Neural cell (in vitro differentiated cells): ENCODE measurements at regions not wholly inside any gene's neighbourhood (a gene's known extent, or its start where the extent isn't known, plus 50 kb on each side); places are given as distances from the start of the nearest gene placed in this dataset.

ENCODE experiments used
- H2AFZ ChIP-seq: fragments of 200-600, 300-800 bp; sonication (generic), shearing (Covaris generic); 2 replicates; pipeline ENCODE4 v1.6.0; 2014; ENCODE audit warnings: low read depth, mild to moderate bottlenecking, antibody characterized with exemption, low read length, moderate library complexity
- H3F3A ChIP-seq: fragments of 200-600 bp; shearing (Covaris generic); 2 replicates; pipeline ENCODE4 v1.6.1; 2016; ENCODE audit warnings: mild to moderate bottlenecking, moderate library complexity, mixed read lengths, antibody characterized with exemption, low read length; ENCODE audit not compliant: insufficient read depth, poor library complexity, severe bottlenecking
- H3K27ac ChIP-seq: fragments of 200-600, 300-800 bp; sonication (generic), shearing (Covaris generic); 2 replicates; pipeline ENCODE4 v1.5.1; 2014; ENCODE audit warnings: mild to moderate bottlenecking, low read length, moderate library complexity
- H3K27me3 ChIP-seq: fragments of 300-800, 200-600 bp; sonication (generic), shearing (Covaris generic); 2 replicates; pipeline ENCODE4 v1.6.0; 2014; ENCODE audit warnings: mild to moderate bottlenecking, low read depth, low read length, moderate library complexity; ENCODE audit not compliant: insufficient read depth
- H3K36me3 ChIP-seq: fragments of 300-800, 200-600 bp; sonication (generic), shearing (Covaris generic); 2 replicates; pipeline ENCODE4 v1.5.1; 2014; ENCODE audit warnings: mild to moderate bottlenecking, antibody characterized with exemption, low read length, moderate library complexity; ENCODE audit not compliant: insufficient read depth
- H3K4me2 ChIP-seq: fragments of 300-800, 200-600 bp; sonication (generic), shearing (Covaris generic); 2 replicates; pipeline ENCODE4 v1.6.0; 2014; ENCODE audit warnings: mild to moderate bottlenecking, low read length
- H3K4me3 ChIP-seq: fragments of 300-800, 200-600 bp; sonication (generic), shearing (Covaris generic); 2 replicates; pipeline ENCODE4 v1.5.1; 2014; ENCODE audit warnings: mild to moderate bottlenecking, low read length, moderate library complexity
- H3K79me2 ChIP-seq: fragments of 200-600 bp; shearing (Covaris generic); replicated peaks from 2 replicates; pipeline ENCODE4 v1.6.0; 2014; ENCODE audit warnings: mild to moderate bottlenecking, low read length, moderate library complexity; ENCODE audit not compliant: insufficient read depth
- H3K9ac ChIP-seq: fragments of 300-800, 200-600 bp; sonication (generic), shearing (Covaris generic); 2 replicates; pipeline ENCODE4 v1.6.1; 2016; ENCODE audit warnings: mild to moderate bottlenecking, low read length, mixed read lengths
- H3K9me2 ChIP-seq: fragments of 200-600 bp; shearing (Covaris generic); 2 replicates; pipeline ENCODE4 v1.6.1; 2016; ENCODE audit warnings: mild to moderate bottlenecking, low read length, mixed read lengths; ENCODE audit not compliant: insufficient read depth
- H3K9me3 ChIP-seq: fragments of 200-600, 300-800 bp; sonication (generic), shearing (Covaris generic); 2 replicates; pipeline ENCODE4 v1.6.1; 2016; ENCODE audit warnings: mild to moderate bottlenecking, mixed run types, low read length, moderate library complexity, mixed read lengths
- H4K20me1 ChIP-seq: fragments of 200-600 bp; shearing (Covaris generic); 2 replicates; pipeline ENCODE4 v1.6.1; 2016; ENCODE audit warnings: mild to moderate bottlenecking, mixed run types; ENCODE audit not compliant: insufficient read depth
- EP300 ChIP-seq: fragments of 450-650 bp; conservative IDR thresholded peaks from 2 replicates; pipeline ENCODE4 v1.6.1; 2014; ENCODE audit warnings: antibody characterized with exemption, mild to moderate bottlenecking, moderate library complexity; ENCODE audit not compliant: poor library complexity, severe bottlenecking
- EZH2 ChIP-seq: fragments of 200-600, 300-800 bp; shearing (Covaris generic), sonication (generic); IDR thresholded peaks from 2 replicates; pipeline ENCODE4 v1.6.1; 2014; ENCODE audit warnings: antibody characterized with exemption, low read length, borderline replicate concordance, mild to moderate bottlenecking; ENCODE audit not compliant: insufficient read depth, poor library complexity, severe bottlenecking
- MXI1 ChIP-seq: fragments of 450-650 bp; conservative IDR thresholded peaks from 2 replicates; pipeline ENCODE4 v1.6.1; 2014; ENCODE audit warnings: antibody characterized with exemption, mild to moderate bottlenecking; ENCODE audit not compliant: poor library complexity, severe bottlenecking
- POLR2AphosphoS5 ChIP-seq: IDR thresholded peaks from 2 replicates; pipeline ENCODE4 v1.6.1; 2012
- RAD21 ChIP-seq: fragments of 450-650 bp; conservative IDR thresholded peaks from 2 replicates; pipeline ENCODE4 v1.6.1; 2014; ENCODE audit warnings: antibody characterized with exemption, mild to moderate bottlenecking, moderate library complexity
- REST ChIP-seq: IDR thresholded peaks from 2 replicates; pipeline ENCODE4 v1.6.1; 2012; ENCODE audit warnings: borderline replicate concordance
- SMC3 ChIP-seq: fragments of 450-650 bp; conservative IDR thresholded peaks from 2 replicates; pipeline ENCODE4 v1.6.1; 2014; ENCODE audit warnings: antibody characterized with exemption, mild to moderate bottlenecking, moderate library complexity; ENCODE audit not compliant: poor library complexity
- TAF1 ChIP-seq: IDR thresholded peaks from 2 replicates; pipeline ENCODE4 v1.6.1; 2012; ENCODE audit warnings: low read depth
- TF ChIP-seq, protein P1 (sequence below): fragments of 450-650 bp; IDR thresholded peaks from 2 replicates; pipeline ENCODE4 v1.5.1; 2014; ENCODE audit warnings: antibody characterized with exemption, mild to moderate bottlenecking, moderate library complexity; ENCODE audit not compliant: poor library complexity, severe bottlenecking

DNA sequence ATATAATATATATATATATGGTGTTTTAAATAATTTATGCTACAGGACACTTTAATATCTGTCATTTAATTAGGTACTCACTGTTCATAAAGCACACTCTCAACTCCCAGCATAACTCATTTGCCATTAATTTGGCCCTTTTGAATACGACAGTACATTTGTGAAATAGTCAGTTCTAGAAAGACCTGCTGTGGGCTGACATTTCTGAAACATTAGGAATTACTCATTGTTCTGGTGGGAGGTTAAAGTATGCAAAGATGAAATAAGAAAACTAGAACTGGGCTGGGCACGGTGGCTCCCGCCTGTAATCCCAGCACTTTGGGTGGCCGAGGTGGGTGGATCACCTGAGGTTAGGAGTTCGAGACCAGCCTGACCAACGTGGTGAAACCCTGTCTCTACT lies 497.5 kb downstream of the UTRN start:
- Histone ChIP-seq H3K79me2 (no peaks in the 10 kb centered on the region), H3K4me2 (no peak overlapping the region), H3K27me3 (no peaks in the 10 kb centered on the region), H2AFZ (no peak overlapping the region), H3K27ac (no peak overlapping the region), H4K20me1 (no peaks in the 10 kb centered on the region), H3K4me3 (no peak overlapping the region), H3K9me3 (no peaks in the 10 kb centered on the region), H3K36me3 (no peaks in the 10 kb centered on the region), H3K9ac (no peak overlapping the region), H3K9me2 (no peaks in the 10 kb centered on the region), H3F3A (peaks cover 3% of the 10 kb centered on the region)
- TF ChIP-seq, protein P1, sequence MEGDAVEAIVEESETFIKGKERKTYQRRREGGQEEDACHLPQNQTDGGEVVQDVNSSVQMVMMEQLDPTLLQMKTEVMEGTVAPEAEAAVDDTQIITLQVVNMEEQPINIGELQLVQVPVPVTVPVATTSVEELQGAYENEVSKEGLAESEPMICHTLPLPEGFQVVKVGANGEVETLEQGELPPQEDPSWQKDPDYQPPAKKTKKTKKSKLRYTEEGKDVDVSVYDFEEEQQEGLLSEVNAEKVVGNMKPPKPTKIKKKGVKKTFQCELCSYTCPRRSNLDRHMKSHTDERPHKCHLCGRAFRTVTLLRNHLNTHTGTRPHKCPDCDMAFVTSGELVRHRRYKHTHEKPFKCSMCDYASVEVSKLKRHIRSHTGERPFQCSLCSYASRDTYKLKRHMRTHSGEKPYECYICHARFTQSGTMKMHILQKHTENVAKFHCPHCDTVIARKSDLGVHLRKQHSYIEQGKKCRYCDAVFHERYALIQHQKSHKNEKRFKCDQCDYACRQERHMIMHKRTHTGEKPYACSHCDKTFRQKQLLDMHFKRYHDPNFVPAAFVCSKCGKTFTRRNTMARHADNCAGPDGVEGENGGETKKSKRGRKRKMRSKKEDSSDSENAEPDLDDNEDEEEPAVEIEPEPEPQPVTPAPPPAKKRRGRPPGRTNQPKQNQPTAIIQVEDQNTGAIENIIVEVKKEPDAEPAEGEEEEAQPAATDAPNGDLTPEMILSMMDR: no peak
- TF ChIP-seq TAF1: no peak
- no peak for TF ChIP-seq RAD21
- TF ChIP-seq EP300: no peak
- no peak for TF ChIP-seq POLR2AphosphoS5
- no peak for TF ChIP-seq EZH2
- no peak for TF ChIP-seq MXI1
- no peak for TF ChIP-seq REST
- no peak for TF ChIP-seq SMC3

DNA sequence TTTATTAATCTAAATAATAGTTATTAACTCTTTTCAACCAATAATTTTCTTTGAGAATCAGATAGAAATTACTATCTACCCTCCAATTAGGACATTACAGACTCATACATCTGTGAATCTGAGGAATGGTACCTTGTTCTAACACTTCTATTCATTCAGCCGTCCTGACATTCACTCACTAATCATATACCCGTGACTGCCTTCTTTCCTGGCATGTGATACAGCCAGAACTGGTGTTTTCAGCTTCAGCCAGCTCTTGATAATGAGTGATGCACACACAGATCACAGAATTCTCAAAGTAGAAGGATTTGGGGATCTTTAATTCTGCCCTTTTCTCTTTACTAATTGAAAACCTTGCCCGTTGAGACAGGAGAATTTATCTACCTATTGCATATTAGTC lies 499.9 kb downstream of the UTRN start:
- TF ChIP-seq SMC3 (no peak), TAF1 (no peak), POLR2AphosphoS5 (no peak), EP300 (no peak), MXI1 (no peak), REST (no peak), RAD21 (no peak), EZH2 (no peak)
- TF ChIP-seq, protein P1: no peak
- no peaks in the 10 kb centered on the region for H3K36me3 ChIP-seq
- H3K4me3 ChIP-seq: no peak overlapping the region
- no peaks in the 10 kb centered on the region for H3K27me3 ChIP-seq
- H3K9me2 ChIP-seq: no peaks in the 10 kb centered on the region
- no peaks in the 10 kb centered on the region for H3K79me2 ChIP-seq
- H4K20me1 ChIP-seq: no peaks in the 10 kb centered on the region
- peaks cover 6% of the 10 kb centered on the region for H3F3A ChIP-seq
- no peak overlapping the region for H2AFZ ChIP-seq
- no peak overlapping the region for H3K4me2 ChIP-seq
- no peak overlapping the region for H3K9ac ChIP-seq
- H3K27ac ChIP-seq: no peak overlapping the region
- no peaks in the 10 kb centered on the region for H3K9me3 ChIP-seq
